ENCODE measurements at regions not wholly inside any gene's neighbourhood (a gene's known extent, or its start where the extent isn't known, plus 50 kb on each side); places are given as distances from the start of the nearest gene placed in this dataset.

DNA sequence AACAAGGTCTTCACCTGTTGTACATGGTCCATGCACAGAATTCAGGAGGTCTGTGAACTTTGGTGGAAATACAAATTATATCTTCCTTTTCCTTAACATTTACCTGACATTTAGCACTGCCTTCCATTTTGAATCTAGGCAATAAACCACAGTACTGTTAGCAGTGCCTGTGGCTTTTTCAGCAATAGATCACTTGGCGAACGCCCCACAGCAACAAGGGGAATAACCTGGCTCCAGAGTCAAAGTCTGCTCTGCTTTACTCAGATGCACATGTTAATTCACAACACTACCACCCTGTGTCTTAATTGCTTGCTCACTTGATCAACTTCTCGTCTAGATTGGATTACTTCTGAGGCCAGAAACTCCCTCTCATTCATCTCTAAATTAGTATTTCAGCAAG is 414.6 kb upstream of the PROK2 start:
- H3K4me3 ChIP-seq (ENCODE audit: low read depth, low read length): no peak overlapping the region
- TF ChIP-seq, protein P1, sequence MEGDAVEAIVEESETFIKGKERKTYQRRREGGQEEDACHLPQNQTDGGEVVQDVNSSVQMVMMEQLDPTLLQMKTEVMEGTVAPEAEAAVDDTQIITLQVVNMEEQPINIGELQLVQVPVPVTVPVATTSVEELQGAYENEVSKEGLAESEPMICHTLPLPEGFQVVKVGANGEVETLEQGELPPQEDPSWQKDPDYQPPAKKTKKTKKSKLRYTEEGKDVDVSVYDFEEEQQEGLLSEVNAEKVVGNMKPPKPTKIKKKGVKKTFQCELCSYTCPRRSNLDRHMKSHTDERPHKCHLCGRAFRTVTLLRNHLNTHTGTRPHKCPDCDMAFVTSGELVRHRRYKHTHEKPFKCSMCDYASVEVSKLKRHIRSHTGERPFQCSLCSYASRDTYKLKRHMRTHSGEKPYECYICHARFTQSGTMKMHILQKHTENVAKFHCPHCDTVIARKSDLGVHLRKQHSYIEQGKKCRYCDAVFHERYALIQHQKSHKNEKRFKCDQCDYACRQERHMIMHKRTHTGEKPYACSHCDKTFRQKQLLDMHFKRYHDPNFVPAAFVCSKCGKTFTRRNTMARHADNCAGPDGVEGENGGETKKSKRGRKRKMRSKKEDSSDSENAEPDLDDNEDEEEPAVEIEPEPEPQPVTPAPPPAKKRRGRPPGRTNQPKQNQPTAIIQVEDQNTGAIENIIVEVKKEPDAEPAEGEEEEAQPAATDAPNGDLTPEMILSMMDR (IDR thresholded peaks at IDR 0.05; ENCODE audit: low read depth, low read length, missing control alignments): no peak
- in situ Hi-C loops (cut with HindIII; ENCODE audit: low sequenced_read_pairs): no loop called here
- no peak for DNase-seq (ENCODE audit: low read depth)

DNA sequence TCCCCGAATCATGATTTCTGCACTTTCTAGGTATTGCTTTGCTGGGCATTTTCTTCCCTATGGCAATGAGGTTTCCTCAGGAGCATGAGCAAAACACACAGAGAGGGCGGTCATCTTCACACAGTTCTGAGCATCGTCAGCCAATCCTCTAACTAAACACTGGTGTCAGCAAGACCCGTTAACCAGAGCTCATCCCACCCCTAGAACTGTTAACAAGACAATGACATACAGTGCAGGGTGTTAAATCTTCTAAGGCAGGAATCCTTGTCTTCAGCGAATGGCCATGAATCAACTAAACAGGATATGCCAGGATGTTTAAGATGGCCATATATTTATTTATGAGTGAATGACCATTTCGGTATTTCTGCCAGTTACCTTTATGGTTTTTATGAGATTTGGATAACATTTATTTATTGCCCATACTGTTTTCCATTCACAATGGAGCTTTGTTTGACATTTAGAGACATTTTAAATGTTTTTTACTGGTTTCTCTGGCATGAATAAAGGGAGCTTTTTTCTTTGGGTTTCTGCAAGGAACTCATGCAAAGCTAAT is 411.5 kb upstream of the PROK2 start:
- no peak for DNase-seq (ENCODE audit: low read depth)
- in situ Hi-C loops (cut with HindIII; ENCODE audit: low sequenced_read_pairs): no loop called here
- TF ChIP-seq, protein P1 (IDR thresholded peaks at IDR 0.05; ENCODE audit: low read depth, low read length, missing control alignments): no peak

GRCh38 chr3:72195895-72196294 is 410.9 kb upstream of the PROK2 start:
- TF ChIP-seq, protein P1 (IDR thresholded peaks at IDR 0.05; ENCODE audit: low read depth, low read length, missing control alignments): no peak
- in situ Hi-C loops (cut with HindIII; ENCODE audit: low sequenced_read_pairs): no loop called here

More for the DNA sequence above, 411.5 kb upstream of the PROK2 start:
- no peak overlapping the region for H3K4me3 ChIP-seq (ENCODE audit: low read depth, low read length)

DNA sequence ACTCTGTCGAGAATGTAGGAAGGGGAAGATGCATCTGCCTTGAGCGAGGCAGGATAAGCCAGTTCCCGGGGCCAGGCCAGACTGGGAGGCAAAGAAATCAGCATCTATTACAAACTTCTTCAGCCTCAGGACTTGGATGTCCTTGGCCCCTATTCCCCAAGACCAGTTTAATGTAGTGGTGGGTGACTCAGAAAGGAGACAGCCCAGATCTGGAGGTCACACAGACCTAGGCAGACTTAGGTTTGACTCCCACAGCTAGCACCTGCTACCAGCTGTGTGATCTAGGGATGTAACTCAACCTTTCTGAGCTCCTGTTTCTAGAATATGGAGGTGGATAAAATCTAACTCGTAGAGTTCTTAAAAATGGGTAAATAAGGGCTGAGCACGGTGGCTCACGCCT is 409.5 kb upstream of the PROK2 start:
- TF ChIP-seq, protein P1 (IDR thresholded peaks at IDR 0.05; ENCODE audit: low read depth, low read length, missing control alignments): no peak
- DNase-seq (ENCODE audit: low read depth): no peak
- in situ Hi-C loops (cut with HindIII; ENCODE audit: low sequenced_read_pairs): no loop called here
- no peak overlapping the region for H3K4me3 ChIP-seq (ENCODE audit: low read depth, low read length)

More at GRCh38 chr3:72195895-72196294, 410.9 kb upstream of the PROK2 start:
- no peak overlapping the region for H3K4me3 ChIP-seq (ENCODE audit: low read depth, low read length)
- DNase-seq (ENCODE audit: low read depth): no peak

DNA sequence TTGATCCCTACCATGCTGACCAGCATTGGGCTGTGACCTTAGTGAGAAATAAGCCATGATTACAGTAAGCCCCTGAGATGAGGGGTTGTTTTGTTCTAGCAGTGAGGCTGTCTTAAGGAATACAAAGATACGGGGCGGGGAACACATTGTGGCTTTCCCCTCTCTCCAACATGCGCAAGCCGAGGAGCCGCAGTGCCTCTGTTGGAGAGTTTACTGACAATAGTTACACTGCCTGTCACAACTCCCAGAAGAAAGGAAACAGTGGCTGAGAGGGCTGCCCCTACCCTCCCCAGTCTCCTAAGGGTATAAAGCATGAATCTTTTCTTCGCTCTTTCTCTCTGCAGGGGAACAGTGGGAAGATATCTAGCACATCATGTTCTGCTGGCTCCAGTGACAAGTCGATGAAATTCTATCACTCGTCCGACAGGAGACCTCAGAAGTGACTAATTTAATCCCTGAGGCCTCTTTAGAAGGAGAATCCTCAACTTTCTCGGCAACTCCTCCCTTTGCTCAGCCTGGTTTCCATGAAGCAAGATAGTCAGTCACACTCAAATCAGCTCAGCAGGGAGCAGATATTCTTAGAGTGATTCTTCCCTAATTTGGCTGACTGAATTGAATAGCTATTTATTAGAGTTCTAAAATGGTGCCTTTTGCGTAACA is 409.0 kb upstream of the PROK2 start:
- no peak for DNase-seq (ENCODE audit: low read depth)
- TF ChIP-seq, protein P1 (IDR thresholded peaks at IDR 0.05; ENCODE audit: low read depth, low read length, missing control alignments): no peak
- in situ Hi-C loops (cut with HindIII; ENCODE audit: low sequenced_read_pairs): no loop called here
- no peak overlapping the region for H3K4me3 ChIP-seq (ENCODE audit: low read depth, low read length)

- DNase-seq (ENCODE audit: low read depth): no peak
- no peak overlapping the region for H3K4me3 ChIP-seq (ENCODE audit: low read depth, low read length)
- TF ChIP-seq, protein P1 (IDR thresholded peaks at IDR 0.05; ENCODE audit: low read depth, low read length, missing control alignments): no peak
- in situ Hi-C loops (cut with HindIII; ENCODE audit: low sequenced_read_pairs): no loop called here
Observed at GRCh38 chr3:72192572-72192971, 407.6 kb upstream of the PROK2 start.
